ENCODE measurements at regions not wholly inside any gene's neighbourhood (a gene's known extent, or its start where the extent isn't known, plus 50 kb on each side); places are given as distances from the start of the nearest gene placed in this dataset.

DNA sequence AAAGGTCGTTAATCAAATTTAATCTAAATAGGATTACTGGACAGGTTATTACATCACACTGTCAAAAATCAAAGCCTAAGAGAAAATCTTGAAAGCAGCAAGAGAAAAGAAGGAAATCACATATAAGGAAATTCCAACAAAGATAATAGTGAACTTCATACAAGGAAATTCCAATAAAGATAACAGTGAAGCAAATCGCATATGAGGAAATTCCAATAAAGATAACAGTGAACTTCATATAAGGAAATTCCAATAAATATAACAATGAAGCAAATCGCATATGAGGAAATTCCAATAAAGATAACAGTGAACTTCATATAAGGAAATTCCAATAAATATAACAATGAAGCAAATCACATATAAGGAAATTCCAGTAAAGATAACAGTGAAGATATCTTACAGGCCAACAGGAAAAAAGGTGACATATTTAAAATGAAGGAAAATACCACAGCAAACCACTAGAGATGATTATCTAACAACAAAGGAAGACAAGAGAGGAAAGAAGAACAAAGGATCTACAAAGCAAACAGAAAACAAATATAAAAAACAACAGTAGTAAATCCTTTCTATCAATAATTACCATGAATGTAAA lies 787.7 kb downstream of the CCDC85A start:
- no peak for DNase-seq (ENCODE audit: low read depth)

DNA sequence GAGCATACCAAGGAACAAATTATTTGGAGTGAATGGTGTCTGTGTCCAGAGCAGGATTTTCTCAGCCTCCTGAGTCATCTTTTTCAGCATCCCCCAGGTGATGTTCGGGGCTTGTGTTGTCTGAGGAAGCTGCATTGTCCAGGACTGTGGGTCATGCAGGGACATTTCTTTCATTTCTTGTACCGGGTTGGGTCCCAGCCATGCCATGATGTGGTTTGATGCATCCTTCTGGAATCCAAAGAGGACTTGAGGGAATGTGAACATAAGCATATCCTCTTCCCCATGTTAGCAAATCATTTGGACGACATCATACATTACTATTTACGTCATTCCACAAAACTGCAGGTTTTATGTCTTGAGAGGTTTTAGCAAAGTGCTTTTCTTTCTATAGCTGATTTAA lies 797.8 kb downstream of the CCDC85A start:
- DNase-seq (ENCODE audit: low read depth) = peak; percentile 79

DNA sequence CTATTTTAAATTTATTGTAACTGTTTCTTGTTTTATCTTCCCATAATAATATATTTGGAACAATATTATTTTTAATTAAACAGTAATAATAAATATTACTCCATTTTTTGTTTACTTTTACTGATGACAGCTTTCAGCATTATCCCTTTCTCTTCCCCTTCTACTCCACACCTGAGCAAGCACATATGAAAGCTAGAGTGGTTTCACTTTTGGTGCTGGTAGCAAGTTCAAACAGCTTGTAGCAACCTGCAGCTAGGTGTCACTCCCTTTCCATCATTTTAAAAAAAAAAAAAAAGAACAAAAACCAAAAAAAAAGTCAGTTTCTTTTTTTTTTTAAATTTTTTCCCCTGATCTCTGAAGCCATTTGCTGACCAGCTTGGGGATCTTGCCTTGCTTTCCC lies 801.8 kb downstream of the CCDC85A start:
- no peak for DNase-seq (ENCODE audit: low read depth)

DNA sequence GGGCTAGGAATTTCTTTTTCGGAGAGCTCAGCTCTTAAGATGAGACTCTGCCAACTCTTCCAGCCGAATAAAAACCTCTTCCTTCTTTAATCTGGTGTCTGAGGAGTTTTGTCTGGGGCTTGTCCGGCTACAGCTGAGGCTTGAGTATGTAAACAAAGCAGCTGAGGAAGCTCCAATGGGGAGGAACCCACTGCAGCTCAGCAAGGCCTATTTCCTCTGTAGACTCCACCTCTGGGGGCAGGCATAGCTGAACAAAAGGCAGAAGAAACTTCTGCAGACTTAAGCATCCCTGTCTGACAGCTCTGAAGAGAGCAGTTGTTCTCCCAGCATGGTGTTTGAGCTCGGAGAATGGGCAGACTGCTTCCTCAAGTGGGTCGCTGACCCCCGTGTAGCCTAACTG lies 838.7 kb downstream of the CCDC85A start:
- peak; percentile 50 for DNase-seq (ENCODE audit: low read depth)

DNA sequence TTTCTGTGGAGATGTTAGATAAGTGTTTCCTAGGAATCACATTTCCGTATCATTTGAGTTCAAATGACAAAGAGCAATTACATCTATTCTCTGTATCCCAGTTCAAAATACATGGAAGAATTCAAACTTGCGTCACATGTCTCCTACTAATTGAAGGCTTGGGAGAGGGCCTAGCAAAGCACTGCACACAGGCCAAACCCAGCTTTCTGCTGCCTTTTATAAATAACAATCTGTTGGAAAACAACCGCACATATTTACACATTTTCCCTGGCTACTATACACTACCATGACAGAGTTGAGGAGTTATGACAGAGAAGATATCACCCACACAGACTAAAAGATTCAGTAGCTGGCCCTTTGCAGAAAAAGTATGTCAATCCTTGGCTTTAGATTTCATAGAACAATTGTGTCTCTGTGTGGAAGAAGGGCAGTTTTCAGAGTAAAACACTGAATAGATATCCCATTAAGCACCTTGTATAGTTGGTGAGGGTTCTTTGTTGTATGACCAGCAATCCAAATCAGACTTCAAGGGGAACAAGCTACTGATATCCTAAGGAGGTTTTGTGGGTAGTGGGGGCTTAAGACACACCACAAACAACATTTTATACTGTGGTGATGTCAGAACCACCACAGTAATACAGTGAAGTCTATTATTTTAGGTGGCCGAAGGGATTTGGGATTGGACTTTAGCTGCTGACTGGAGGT lies 861.3 kb downstream of the CCDC85A start:
- DNase-seq (ENCODE audit: low read depth) = no peak

DNA sequence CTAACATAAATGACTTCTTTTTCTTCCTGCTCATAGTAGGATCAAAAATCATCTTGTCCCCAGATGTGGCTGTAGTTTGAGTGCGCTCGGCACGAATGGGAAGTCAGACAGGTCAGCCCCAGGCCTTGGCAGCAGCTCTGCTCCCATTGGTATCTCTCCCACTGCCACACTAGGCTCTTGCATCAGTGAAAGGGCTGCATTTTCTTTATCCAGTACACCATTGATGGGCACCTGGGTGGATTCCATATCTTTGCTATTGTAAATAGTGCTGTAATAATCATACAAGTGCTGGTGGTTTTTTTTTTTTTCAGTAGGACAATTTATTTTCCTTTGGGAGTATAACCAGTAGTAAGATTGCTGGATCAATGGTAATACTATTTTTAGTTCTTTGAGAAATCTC lies 865.5 kb downstream of the CCDC85A start:
- no peak for DNase-seq (ENCODE audit: low read depth)

DNA sequence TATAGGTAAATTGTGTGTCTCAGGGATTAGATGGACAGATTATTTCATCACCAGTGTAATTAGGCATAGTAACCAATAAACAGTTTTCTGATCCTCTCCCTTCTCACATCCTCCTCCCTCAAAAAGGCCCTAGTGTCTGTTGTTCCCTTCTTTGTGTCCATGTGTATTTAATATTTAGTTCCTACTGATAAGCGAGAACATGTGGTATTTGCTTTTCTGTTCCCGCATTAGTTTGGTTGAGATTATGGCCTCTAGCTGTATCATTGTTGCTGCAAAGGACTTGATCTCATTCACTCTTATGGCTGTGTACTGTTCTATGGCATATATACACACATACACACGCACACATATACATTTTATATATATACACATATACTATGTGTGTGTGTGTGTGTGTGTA lies 866.2 kb downstream of the CCDC85A start:
- DNase-seq (ENCODE audit: low read depth) = no peak

DNA sequence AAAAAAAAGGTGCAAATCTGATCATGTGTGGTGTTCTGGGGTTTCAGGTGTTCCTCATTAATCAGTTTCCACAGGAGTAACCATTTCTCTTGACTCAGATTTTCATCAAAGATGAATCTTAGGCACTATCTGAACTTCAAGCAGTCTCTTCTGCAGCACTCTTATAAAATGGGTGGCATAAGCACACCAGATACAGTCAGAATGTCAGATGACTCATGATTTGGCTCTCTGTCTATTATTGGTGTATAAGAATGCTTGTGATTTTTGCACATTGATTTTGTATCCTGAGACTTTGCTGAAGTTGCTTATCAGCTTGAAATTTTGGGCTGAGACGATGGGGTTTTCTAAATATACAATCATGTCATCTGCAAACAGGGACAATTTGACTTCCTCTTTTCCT lies 882.5 kb downstream of the CCDC85A start:
- peak; percentile 48 for DNase-seq (ENCODE audit: low read depth)

DNA sequence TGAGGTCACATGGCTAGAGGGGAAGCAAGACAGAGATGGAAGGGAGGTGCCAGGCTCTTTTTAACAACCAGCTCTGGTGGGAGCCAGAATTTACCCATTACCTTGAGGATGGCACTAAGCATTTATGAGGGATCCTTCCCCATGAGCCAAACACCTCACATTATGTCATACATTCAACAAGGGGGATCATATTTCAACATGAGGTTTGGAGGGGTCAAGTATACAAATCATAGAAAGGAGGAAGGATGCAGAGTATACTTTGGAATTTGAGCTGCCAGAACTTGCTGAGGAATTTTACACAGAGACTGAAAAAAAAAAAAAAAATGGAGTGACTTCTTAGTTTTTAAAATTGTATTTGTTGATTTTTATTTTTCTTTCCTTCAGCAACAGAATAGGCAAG lies 891.4 kb downstream of the CCDC85A start:
- peak; percentile 53 for DNase-seq (ENCODE audit: low read depth)

DNA sequence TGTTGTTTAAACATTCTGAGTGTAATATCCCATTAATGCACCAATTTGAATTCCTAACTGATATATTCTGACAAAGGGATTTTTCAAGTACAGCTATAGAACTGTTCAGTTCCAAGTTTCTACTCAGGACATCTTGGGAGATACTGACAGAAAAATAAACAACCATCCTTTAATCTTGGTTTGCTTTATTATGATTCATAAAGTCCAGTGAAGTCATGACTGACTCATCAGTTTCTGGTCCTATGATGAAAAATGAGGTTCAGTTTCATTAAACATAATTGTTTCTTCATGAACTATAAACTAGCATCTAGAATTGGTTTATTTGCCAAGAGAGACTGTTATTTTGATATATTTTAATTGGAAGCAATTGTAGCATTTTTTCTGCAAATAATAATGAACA lies 896.2 kb downstream of the CCDC85A start:
- DNase-seq (ENCODE audit: low read depth) = peak; percentile 57

DNA sequence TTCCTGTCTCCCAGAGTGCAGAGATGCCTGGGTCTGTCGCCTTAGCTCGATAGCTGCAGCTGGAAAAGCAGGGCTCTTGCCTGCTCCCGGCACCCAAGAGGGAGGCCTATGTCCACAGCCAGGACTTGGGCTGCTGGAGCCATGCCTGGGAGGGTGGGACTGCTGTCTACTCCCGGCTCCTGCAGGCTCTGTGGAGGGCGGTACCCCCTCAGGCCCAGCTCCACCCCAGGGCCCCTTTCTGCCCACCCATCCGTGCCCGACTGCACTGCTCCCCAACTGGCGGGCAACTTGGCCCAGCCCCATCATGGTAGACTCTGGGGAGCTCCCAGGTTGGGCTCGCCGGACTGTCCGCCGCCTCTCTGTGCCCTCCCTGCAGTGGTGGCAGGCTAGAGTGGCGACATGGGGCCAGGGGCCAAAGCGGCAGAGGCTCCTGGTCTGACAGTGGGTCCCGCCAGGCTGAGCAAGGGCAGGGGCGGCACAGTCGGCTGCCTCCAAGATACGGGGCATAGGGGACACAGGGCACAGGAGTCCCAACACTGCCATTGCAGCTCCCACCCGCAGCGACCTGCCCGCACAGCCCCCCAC lies 901.0 kb downstream of the CCDC85A start:
- DNase-seq (ENCODE audit: low read depth) = no peak

DNA sequence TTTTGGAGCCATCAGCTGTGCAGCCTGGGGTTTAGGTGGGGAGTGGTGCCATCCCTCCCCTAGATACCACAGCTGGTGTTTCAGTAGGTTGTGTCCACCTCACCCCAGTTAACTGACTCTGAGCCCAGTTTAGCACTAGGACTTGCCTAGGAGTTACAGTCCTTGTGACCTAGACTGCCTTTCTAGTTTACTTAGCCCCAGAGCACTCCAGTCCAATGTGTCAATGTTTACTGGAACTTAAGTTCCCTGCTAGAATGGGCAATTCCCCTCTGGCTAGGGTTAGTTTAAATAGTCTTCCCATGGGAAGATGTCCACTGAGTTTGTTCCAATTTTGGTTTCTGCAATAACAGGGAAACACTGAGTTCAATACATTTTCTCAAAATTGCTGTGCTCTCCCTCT lies 909.2 kb downstream of the CCDC85A start:
- no peak for DNase-seq (ENCODE audit: low read depth)

DNA sequence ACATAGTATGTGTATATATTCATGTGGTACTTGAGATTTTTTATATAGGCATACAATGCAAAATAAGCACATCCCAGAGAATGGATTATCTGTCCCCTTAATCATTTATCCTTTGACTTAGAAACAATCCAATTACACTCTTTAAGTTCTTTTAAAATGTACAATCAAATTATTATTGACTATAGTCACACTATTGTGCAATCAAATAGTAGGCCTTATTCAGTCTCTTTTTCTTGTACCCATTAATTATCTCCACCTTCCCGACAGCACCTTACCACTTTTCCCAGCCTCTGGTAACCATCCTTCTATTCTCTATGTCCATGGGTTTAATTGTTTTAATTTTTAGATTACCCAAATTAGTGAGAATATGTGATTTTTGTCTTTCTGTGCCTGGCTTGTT lies 914.1 kb downstream of the CCDC85A start:
- no peak for DNase-seq (ENCODE audit: low read depth)

DNA sequence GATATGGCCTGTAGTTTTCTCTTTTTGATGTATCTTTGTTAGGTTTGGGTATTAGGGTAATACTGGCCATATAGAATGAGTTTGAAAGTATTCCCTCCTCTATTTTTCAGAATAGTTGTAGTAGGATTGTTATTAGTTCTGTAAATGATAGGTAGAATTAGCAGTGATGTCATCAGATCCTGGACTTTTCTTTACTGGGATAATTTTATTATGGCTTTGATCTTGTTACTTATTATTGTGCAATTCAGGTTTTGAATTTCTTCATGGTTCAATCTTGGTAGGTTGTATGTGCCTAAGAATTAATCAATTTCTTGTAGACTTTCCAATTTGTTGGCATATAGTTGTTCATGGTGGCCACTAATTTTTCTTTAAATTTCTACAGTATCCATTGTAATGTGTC lies 916.6 kb downstream of the CCDC85A start:
- no peak for DNase-seq (ENCODE audit: low read depth)

DNA sequence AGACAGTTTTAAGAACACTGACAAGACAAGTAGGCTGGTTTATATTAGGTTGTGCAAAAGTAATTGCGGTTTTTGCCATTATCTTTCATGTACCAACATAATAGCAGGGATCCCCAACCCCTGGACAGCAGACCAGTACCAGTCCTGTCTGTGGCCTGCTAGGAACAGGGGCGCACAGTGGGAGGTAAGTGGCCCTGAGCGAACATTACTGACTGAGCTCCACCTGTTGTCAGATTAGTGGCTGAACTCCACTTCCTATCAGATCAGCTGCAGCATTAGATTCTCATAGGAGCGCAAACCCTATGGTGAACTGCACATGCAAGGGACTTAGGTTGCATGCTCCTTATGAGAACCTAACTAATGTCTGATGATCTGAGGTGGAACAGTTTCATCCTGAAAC lies 921.9 kb downstream of the CCDC85A start:
- DNase-seq (ENCODE audit: low read depth) = no peak

DNA sequence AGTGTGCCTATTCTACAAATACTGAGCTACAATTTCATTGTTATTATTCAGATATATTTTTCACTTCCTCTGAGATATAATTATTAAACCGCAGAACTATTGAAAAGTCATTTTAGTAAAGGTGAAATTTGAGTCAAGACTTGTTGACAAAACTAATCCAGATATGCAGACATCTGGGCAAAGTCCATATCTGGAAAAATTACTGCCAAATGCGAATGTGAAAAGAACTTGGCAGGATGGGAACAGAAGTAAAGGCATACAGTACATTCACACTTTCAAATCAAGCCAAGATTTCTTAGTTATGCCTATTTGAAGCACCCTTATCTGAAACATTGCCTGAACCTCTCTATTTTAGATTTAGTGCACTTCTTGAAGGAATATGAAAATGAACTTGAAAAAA lies 923.6 kb downstream of the CCDC85A start:
- no peak for DNase-seq (ENCODE audit: low read depth)

DNA sequence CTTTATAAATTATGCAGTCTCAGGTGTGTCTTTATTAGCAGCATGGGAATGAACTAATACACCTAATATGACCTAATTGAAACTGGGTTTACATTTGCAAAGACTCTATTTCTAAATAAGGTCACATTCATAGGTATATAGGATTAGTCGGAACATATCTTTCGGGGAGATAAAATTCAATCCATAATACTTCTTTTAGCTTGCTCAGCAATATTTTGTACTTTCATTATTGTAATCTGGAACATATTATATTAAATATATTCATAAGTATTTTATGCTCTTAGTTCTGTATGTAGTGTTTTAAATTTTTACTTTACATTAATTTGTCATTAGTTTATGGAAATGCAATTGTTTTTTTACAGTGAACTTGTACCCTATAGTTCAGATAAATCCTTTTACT lies 927.7 kb downstream of the CCDC85A start:
- DNase-seq (ENCODE audit: low read depth) = no peak

DNA sequence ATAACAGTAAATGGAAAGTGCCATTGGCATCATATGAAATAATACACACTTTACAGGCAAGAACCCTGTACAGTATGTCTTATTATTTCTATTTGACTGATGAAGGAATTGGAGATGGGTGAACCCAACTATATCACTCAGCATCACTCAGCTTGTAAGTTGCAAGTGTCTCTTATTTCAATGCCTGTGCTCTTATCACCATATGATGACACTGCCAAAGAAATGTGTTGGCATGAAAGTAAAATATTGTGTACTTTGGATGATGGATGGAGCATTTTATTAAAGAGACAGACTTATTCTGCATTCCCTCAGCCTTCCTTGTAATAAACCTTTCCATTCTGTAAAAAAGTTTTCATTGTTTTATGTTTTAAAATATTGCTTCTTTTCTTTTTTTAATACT lies 927.5 kb upstream of the VRK2 start:
- DNase-seq (ENCODE audit: low read depth) = no peak

DNA sequence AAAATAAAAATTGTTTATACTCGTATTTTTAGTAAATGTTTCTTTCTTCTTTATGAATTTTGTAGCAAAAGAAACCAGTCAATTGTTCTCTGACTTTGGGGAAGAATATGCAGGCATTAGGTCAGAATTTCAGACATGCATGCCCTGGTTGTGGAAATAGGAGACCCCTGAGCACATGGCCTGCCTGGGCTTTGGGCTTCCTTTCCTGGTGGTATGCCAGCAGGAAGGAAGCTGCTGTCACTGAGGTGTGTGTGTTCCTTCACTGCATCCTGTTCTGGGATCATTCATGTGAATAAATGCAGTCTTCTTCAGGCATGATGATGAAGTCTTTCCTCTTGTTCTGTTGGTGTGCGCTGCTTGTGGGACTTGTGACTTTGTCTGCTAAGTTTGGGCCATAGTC lies 920.2 kb upstream of the VRK2 start:
- DNase-seq (ENCODE audit: low read depth) = no peak

DNA sequence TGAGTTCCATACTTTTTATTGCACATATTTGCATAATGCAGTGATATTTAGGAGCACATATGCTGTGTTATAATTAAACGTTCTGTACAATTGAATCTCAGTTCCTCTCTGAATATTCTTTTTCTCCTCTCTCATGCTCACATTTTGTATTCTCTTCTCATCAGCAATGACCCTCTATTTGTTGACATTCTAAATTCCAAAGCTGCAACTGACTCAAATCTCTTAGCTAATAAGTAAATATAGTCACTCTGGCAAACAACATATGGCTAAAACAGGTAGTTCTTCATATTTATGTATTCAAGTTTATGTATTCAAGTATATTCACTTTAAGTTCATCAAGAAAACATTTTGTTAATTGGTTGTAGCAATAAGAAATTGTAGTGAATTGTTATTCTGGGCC lies 907.4 kb upstream of the VRK2 start:
- DNase-seq (ENCODE audit: low read depth) = no peak

DNA sequence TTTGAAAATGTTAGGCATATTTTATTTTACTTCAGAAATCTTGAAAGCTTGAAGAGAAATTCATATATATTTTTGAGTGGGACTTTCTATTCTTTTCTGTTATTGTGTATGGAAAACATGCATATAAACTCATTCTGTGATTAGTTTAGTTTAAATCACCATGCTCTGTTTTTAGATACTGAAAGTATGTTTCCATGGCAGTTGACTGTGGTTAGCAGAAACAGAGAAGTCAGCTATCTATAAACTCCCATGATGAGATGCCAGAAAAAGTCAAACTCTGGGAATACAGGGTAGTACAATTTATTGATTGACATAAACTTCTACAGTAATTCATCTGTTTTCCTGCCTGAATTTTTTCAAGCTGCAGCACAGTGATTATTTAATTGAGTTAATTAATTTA lies 905.3 kb upstream of the VRK2 start:
- DNase-seq (ENCODE audit: low read depth) = peak; percentile 19

DNA sequence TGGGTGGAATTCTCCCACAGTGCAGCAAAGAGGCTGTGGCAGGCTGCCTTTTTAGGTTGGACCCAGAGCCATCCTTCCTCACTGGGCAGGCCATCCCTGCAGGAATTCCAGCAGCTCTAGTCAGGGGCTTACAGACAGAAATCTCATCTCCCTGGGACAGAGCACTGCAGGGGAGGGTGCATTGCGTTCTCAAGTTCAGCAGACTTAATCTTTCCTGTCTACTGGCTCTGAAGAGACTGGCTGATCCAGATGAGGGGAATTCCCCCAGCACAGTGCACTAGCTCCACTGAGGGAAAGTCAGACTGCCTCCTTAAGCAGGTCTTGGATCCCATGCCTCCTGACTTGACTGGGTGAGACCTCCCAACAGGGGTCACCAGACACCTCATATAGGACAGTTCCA lies 899.7 kb upstream of the VRK2 start:
- DNase-seq (ENCODE audit: low read depth) = peak; percentile 13

DNA sequence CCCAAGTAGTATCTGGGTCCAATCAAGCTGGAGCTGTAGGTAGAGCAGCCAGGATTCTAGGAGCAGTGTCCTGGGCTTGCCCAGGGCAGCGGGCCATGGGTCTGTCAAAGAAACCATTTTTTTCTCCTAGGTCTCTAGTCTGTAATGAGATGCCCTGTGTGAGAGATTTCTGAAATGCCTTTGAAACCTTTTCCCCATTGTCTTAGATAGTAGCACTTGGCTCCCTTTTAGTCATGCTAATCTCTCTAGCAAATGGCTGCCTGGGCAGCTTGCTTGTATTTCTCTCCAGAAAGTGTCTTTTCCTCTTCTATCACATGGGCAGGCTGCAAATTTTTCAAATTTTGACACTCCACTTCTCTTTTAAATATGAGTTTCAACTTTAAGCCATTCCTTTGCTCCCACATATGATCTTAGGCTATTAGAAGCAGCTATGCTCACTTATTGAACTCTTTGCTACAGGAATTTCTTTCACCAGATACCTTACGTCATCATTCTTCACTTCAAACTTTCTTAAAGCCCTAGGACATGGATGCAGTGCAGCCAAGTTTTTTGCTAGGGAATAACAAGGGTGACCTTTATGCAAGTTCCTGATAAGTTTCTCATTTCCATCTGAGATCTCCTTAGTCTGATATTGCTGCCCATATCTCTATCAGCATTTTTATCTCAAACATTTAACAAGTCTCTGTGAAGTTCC lies 890.2 kb upstream of the VRK2 start:
- DNase-seq (ENCODE audit: low read depth) = no peak

Data from EH (cell line).